ENCODE measurements at regions not wholly inside any gene's neighbourhood (a gene's known extent, or its start where the extent isn't known, plus 50 kb on each side); places are given as distances from the start of the nearest gene placed in this dataset.

- TF ChIP-seq CTCF (tag by site-specific recombination; IDR thresholded peaks at IDR 0.05) = no peak
- TF ChIP-seq REPIN1 (tag by site-specific recombination; IDR thresholded peaks at IDR 0.05; ENCODE audit: low read depth) = no peak
- TF ChIP-seq ZNF274 (IDR thresholded peaks at IDR 0.05; ENCODE audit: low read length) = no peak
- no peak for TF ChIP-seq ZNF274 (tag by site-specific recombination; IDR thresholded peaks at IDR 0.05; ENCODE audit: borderline replicate concordance)
- no peak for TF ChIP-seq PBX3 (CRISPR knock-in tag; IDR thresholded peaks at IDR 0.05)
- no peak for TF ChIP-seq ZNF626 (tag by site-specific recombination; IDR thresholded peaks at IDR 0.05)
- TF ChIP-seq ZNF398 (tag by site-specific recombination; IDR thresholded peaks at IDR 0.05) = no peak
- no peak for TF ChIP-seq ZNF404 (tag by site-specific recombination; IDR thresholded peaks at IDR 0.05)
- no peak for TF ChIP-seq ZNF580 (tag by site-specific recombination; IDR thresholded peaks at IDR 0.05)
- TF ChIP-seq ZNF24 (tag by site-specific recombination; IDR thresholded peaks at IDR 0.05) = no peak
Observed at GRCh38 chr11:28459912-28460311, 351.7 kb downstream of the METTL15 start.
